Suppressor macrophage treated with lipopolysaccharide for 1 hour (primary cell): ENCODE measurements at regions not wholly inside any gene's neighbourhood (a gene's known extent, or its start where the extent isn't known, plus 50 kb on each side); places are given as distances from the start of the nearest gene placed in this dataset.
"Not testable (repeated sequence)": the region's sequence is repeated elsewhere in the genome, so short reads cannot be mapped to it uniquely, and the experiment has no call there.

Experiments used
- DNase-seq, 3 donors: peaks; one replicate each; pipeline ENCODE4 v3.0.0-alpha.2; 2020 to 2022

DNA sequence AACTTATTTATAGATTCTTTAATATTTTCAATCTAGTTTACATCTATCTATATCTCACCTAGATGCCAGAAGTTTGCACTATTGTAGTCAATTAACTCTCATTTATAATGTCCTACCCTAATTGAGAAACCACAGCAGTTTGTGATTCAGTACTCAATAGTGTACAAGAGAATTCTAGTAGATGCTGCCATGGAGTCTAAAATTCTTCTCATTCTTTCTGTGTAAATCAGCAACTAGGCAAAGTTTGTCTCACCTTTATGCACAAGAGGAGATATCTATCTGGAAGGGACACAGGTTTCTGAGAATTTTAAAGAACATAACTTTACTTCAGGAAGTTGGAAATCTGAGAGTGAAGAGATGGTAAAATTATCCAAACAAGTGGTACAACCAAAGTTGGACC lies 173.0 kb upstream of the FBXL7 start:
- DNase-seq, result no peak

- DNase-seq, result no peak
Measured at GRCh38 chr5:15326471-15326870, 173.5 kb upstream of the FBXL7 start.

GRCh38 chr5:15322421-15322820 lies 177.6 kb upstream of the FBXL7 start:
- DNase-seq, result no peak

GRCh38 chr5:15321776-15322175 lies 178.2 kb upstream of the FBXL7 start:
- no peak for DNase-seq

DNA sequence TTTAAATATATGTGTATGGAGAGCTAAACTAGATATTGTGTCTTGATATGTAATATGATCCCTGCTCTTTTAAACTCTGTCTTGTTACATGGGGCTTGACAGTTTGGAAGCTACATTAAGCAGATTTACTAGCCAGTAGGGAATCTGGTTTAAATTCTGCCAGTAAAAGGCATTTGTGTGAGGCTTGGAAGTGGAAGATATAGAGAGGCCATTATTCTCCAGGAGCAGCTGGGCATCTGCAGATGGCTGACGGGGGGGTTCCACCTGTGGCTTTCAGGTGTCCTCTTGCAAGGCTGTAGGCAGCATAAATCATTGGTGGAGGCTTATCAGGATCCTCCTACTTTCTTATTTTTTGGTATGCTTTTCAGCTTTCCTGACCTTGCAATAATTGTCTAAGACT lies 179.1 kb upstream of the FBXL7 start:
- no peak for DNase-seq

- no peak for DNase-seq
Measured at GRCh38 chr5:15304914-15305834, 194.8 kb upstream of the FBXL7 start.

GRCh38 chr5:15304066-15304731 lies 195.8 kb upstream of the FBXL7 start:
- no peak for DNase-seq

DNA sequence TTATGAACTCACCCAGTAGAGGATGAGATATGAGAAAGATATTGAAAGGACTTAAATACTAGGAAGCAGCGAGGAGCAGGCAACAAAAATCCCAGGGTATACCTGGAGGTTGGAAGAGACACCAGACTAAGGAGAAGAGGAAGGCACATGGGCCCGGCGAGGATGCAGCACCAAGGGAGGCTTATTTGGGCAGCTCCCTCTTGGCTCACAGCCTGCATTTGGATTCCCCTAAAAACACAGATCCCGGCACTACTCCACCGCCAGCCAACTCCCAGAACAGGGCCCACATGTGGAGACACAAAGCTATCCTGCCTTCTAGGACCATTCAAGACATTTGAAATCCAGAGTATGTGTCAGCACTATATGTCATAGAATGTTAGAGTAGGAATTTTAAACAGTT lies 199.8 kb upstream of the FBXL7 start:
- no peak for DNase-seq

- no peak for DNase-seq
Measured at GRCh38 chr5:15290953-15291352, 209.0 kb upstream of the FBXL7 start.

GRCh38 chr5:15286650-15287049 lies 213.3 kb upstream of the FBXL7 start:
- DNase-seq, result no peak

GRCh38 chr5:15285901-15286583 lies 213.9 kb upstream of the FBXL7 start:
- DNase-seq, result no peak

DNA sequence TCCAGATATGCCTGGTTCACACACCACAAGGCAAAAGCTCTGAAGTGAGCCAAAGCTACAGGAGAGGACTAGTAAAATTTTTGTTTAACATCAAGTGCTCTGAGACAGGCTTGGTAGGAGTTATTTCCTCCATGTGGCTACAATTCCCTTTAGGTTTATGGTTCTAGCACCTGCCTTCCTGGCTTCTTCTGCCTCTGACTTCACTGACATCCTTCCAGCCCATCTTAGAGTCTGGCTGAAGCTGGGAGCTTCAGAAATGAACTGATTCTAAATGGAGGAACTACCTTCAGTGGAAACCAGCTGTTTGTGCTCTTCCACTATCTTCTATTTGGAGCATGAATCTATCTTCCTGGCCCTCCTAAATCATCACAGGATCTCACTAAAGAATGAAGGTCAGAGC lies 215.3 kb upstream of the FBXL7 start:
- DNase-seq, result no peak

- no peak for DNase-seq
Measured at GRCh38 chr5:15283076-15283475, 216.9 kb upstream of the FBXL7 start.

- no peak for DNase-seq
Measured at GRCh38 chr5:15282611-15283010, 217.4 kb upstream of the FBXL7 start.

DNA sequence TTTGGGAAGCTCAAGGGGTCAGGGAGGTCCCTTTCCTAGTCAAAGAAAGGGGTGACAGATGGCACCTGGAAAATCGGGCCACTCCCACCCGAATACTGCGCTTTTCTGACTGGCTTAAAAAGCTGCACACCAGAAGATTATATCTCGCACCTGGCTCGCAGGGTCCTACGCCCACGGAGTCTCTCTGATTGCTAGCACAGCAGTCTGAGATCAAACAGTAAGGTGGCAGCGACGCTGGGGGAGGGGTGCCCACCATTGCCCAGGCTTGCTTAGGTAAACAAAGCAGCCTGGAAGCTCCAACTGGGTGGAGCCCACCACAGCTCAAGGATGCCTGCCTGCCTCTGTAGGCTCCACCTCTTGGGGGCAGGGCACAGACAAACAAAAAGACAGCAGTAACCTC lies 228.4 kb upstream of the FBXL7 start:
- not testable (repeated sequence) for DNase-seq

GRCh38 chr5:15267966-15268365 lies 232.0 kb upstream of the FBXL7 start:
- DNase-seq, result no peak

DNA sequence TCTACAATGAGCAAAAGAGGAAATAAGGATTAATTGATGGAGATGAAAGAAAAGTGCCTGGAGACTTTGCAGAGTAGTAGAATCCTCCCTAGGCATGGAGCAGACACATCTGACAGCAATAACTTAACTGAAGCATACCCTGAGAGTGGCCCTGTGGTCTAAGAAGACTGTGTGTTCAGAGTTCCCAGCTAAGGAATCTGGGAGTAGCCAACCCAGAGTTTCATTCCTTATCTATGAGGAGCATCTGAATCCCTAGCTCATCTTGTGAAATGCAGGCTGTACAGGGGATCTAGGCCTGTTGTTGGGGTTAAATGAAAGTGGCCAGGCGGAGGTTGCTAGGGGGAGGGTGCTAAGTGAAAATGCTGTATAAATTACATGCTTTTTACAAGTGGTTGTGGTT lies 233.1 kb upstream of the FBXL7 start:
- no peak for DNase-seq

- DNase-seq, result no peak
Measured at GRCh38 chr5:15266229-15266628, 233.8 kb upstream of the FBXL7 start.

DNA sequence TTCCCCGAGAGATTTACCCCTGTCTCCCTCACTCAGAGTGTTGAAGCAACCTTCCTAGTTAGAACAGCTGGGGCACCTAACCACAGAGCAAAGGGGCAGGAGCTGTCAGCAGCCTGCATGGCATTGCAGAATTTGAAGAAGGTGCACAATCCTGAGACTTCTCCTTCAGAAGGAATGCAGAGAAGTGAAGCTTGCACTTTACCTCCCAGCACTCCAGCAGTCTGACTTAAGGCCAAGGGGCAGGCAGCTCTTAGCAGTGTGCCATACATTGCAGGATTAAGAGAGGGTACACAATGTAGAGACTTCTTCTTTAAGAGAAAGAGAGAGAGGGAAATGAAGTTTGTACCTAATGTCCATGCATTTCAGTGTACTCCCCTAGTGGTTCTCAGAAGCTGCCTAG lies 236.0 kb upstream of the FBXL7 start:
- DNase-seq, result no peak

DNA sequence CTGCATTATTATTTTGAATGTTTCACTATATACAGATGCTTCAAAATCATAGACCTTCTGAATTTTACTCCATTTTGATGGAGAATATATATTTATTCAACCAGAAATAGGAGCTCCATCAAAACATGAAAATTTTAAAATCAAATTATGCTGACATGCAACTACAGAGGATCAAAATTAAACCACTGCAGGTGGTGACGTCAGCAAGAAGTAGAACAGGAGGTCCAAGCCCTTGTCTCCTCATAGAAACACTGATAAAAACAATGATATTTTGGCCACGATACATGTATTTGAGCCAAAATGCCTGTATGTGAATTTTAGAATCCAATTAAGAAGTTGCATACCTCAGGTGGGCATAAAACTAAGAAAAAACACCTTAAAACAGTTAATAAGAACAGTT lies 236.6 kb upstream of the FBXL7 start:
- no peak for DNase-seq

DNA sequence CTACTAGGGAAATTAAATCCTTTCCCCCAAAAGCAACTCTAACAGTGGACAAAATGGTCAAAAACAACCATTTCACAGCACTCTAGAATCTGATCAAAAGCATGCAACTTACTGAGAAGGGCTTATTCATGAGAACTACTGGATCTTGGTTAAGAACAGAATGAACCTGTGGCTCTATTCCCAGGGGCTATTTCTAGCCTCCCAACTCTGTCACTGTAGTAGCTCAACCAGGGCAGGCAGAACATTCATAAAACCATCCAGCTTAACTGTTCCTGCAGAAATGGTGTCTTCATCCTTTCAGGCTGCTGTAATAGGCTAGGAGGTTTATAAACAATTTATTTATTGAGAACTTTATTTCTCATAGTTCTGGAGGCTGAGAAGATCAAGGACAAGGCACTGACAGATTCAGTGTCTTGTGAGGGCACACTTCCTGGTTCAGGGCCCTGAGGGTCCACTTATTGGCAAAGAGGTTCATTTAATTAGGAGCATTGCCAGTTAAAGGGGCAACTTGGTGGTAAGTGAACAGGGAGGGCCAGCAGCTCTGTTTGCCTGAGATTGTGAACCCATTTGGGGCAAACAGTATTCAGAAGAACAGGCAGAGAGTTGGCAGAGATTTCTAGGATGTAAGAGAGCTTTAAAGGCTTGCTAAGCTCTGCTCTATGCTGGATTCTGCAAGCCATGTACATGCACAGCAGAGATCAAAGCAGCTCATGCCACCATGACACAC lies 238.5 kb upstream of the FBXL7 start:
- DNase-seq, result no peak

DNA sequence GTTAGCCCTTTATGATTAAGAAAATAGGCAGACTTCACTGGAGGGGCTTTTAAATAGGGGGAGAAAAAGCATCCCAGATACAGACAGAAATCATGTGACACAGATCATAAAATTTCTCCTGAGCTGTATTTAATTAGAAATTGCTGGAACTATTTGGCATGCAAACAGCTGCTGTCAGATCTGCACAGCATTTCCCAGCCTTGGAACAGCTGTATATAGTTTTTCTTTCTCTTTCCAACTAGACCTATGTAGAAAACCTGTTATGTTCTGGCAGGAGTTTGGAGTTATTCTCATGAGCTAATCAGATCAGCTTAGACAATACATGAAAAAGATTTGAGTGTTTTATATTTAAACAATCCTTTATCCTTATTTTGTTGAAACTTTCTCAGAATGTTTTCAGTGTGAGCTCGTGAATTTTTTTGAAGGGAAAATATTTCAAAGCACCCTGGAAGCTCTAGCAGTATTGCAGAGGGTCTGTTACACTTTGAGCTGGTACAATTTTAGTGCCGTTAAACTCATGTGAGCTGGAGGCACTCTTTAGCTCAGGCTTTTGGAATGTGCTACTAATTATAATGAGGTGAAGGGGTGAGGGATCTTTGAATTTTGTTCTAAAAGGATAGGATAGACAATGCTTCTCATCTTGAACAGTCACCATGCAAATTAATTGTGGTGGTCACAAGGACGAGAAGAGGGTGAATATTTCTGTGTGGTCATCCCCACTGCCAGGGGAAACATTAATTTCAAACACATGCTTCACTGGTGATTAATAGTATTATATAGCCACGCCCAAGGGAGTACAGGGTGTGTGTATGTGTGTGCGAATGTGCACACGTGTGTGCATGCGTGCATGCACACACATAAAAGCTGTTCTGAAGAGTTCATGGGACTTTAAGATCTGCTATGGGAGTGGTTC lies 239.4 kb upstream of the FBXL7 start:
- DNase-seq, result no peak
